ENCODE measurements at regions not wholly inside any gene's neighbourhood (a gene's known extent, or its start where the extent isn't known, plus 50 kb on each side); places are given as distances from the start of the nearest gene placed in this dataset.

GRCh38 chr4:32374206-32374605, 1654.0 kb downstream of the PCDH7 start:
- no peaks in the 10 kb centered on the region for H3K36me3 Mint-ChIP-seq (ENCODE audit: insufficient read depth in 1 of 3, low read depth in 3 of 3)
- H4K91ac ChIP-seq (ENCODE audit: insufficient read length, low read depth, low read length) = no peak overlapping the region
- H3K23ac ChIP-seq (ENCODE audit: insufficient read length, low read depth, low read length) = no peak overlapping the region
- H2AK5ac ChIP-seq (ENCODE audit: insufficient read length, low read length) = no peak overlapping the region
- no peak for TF ChIP-seq CTCF (conservative IDR thresholded peaks at IDR 0.05)
- H3K56ac ChIP-seq (ENCODE audit: insufficient read length, low read depth, low read length) = no peak overlapping the region
- H3K9me3 Mint-ChIP-seq = no peaks in the 10 kb centered on the region
- H4K8ac ChIP-seq (replicated peaks; ENCODE audit: insufficient read length, low read depth, low read length) = no peak overlapping the region
- H2BK20ac ChIP-seq (ENCODE audit: low read depth, low read length, poor library complexity, severe bottlenecking) = no peak overlapping the region
- no peaks in the 10 kb centered on the region for H4K20me1 ChIP-seq (ENCODE audit: control insufficient read depth, insufficient read depth, insufficient read length)
- no peak overlapping the region for H3K4me2 ChIP-seq (ENCODE audit: insufficient read depth, insufficient read length, low read length)
- no peak overlapping the region for H3K14ac ChIP-seq (ENCODE audit: insufficient read depth, low read length)
- no peaks in the 10 kb centered on the region for H3K79me1 ChIP-seq (ENCODE audit: insufficient read depth, low read depth, low read length, poor library complexity, severe bottlenecking)
- H3K4me1 Mint-ChIP-seq = no peaks in the 10 kb centered on the region
- no peak overlapping the region for H2BK12ac ChIP-seq (ENCODE audit: insufficient read length, low read depth, low read length)
- no peak overlapping the region for H4K5ac ChIP-seq (ENCODE audit: insufficient read length, low read depth, low read length)
- no peak overlapping the region for H2BK5ac ChIP-seq (ENCODE audit: insufficient read length, low read length)
- H3K79me2 ChIP-seq (ENCODE audit: insufficient read depth, low read length) = no peaks in the 10 kb centered on the region
- no peak overlapping the region for H3K4me3 Mint-ChIP-seq
- no peak overlapping the region for H3K18ac ChIP-seq (ENCODE audit: insufficient read length, low read depth, low read length)
- H2AFZ ChIP-seq (ENCODE audit: low read length) = no peak overlapping the region
- H2BK120ac ChIP-seq (ENCODE audit: low read depth, low read length, poor library complexity, severe bottlenecking) = no peak overlapping the region
- H3K9me3 ChIP-seq (ENCODE audit: control insufficient read depth, low read depth, low read length) = no peaks in the 10 kb centered on the region
- H3K27me3 ChIP-seq (ENCODE audit: insufficient read depth, low read length) = no peaks in the 10 kb centered on the region
- DNase-seq = no peak
- no peak overlapping the region for H3K27ac ChIP-seq (ENCODE audit: insufficient read length, low read depth, low read length)
- no CpG with 5 or more reads among the region's 2 CpGs for WGBS (ENCODE audit: extremely low coverage, insufficient read length, low lambda C conversion rate)
- no peaks in the 10 kb centered on the region for H3K4me1 ChIP-seq (ENCODE audit: insufficient read depth, low read length)
- H3K27ac Mint-ChIP-seq = no peak overlapping the region
- no peak overlapping the region for H3K4ac ChIP-seq (ENCODE audit: low read depth, low read length)
- H3T11ph ChIP-seq (ENCODE audit: low read length) = no peak overlapping the region
- H2BK15ac ChIP-seq (ENCODE audit: low read depth, low read length) = no peak overlapping the region
- no peaks in the 10 kb centered on the region for H3K27me3 Mint-ChIP-seq (ENCODE audit: low read depth)
- no peaks in the 10 kb centered on the region for H3K23me2 ChIP-seq (ENCODE audit: insufficient read length, low read depth, low read length, poor library complexity, severe bottlenecking)
- no peak overlapping the region for H3K9ac ChIP-seq (ENCODE audit: extremely low read depth, insufficient read length, low read length)

Data from H9 (cell line).